B cell (primary cell): ENCODE measurements at regions not wholly inside any gene's neighbourhood (a gene's known extent, or its start where the extent isn't known, plus 50 kb on each side); places are given as distances from the start of the nearest gene placed in this dataset.

Experiments
- CTCF ChIP-seq: fragments of 200-600 bp; IDR thresholded peaks from one replicate; pipeline ENCODE4 v1.8.0; 2022; ENCODE audit warnings: antibody characterized with exemption, mild to moderate bottlenecking
- EZH2 ChIP-seq: IDR thresholded peaks from 2 replicates; pipeline ENCODE4 v1.6.1; 2012; ENCODE audit warnings: borderline replicate concordance, low read depth, mild to moderate bottlenecking, moderate library complexity, low read length; ENCODE audit not compliant: insufficient read depth, poor library complexity, severe bottlenecking

GRCh38 chrX:150094996-150095395 lies 156.7 kb upstream of the EOLA2 start:
- TF ChIP-seq EZH2 = no peak
- no peak for TF ChIP-seq CTCF
